ENCODE measurements at regions not wholly inside any gene's neighbourhood (a gene's known extent, or its start where the extent isn't known, plus 50 kb on each side); places are given as distances from the start of the nearest gene placed in this dataset.

DNA sequence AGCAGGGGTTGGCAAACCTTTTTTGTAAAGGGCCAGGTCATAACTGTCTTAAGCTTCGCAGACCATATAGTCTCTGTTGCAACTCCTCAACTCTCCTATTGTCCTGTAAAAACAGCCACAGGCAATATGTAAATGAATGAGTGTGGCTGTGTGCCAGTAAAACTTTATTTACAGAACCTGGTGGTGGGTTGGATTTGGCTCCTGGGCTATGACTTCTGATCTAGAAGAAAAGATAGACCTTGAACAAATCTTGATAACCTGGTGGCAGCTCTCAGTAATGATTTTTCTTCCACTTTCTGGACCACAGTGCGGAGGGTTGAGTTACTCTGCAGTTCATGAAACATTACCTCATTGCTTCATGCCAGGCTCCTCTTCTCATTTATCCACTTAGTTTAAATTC, 139.3 kb downstream of the MYCN start:
- H3K9me3 ChIP-seq (ENCODE audit: control extremely low read depth in 1 of 3, control insufficient read depth in 2 of 3, insufficient read depth in 1 of 3, low read length in 2 of 3) = no peaks in the 10 kb centered on the region
- ATAC-seq (ENCODE audit: low read depth) = no peak

DNA sequence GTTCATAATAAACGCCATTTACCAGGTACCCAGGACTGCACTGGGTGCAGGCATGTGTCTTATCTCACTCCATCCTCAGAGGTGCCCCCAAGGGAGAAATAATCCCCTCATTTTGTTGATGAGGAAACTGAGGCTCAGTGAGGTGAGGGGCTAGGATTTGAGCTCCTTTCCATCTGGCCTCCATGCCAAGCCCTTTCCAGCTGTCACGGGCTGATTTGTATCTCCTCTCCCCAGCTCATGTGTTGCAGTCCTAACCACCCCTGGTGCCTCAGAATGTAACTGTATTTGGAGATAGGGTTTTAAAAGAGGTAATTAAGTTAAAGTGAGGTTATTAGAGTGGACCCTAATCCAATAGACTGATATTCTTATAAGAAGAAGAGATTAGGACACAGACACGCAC, 137.3 kb downstream of the MYCN start:
- H3K27me3 ChIP-seq (replicated peaks in 1 of 4; ENCODE audit: control extremely low read depth in 1 of 4, control insufficient read depth in 3 of 4, insufficient read depth in 4 of 4, low read length in 3 of 4) = no peaks in the 10 kb centered on the region
- no peaks in the 10 kb centered on the region for H3K36me3 ChIP-seq (replicated peaks in 1 of 2; ENCODE audit: control extremely low read depth in 1 of 2, control insufficient read depth in 1 of 2, extremely low read depth in 1 of 2, insufficient read depth in 2 of 2, low read length in 1 of 2)
- H3K4me3 ChIP-seq (ENCODE audit: control extremely low read depth in 1 of 5, extremely low read depth in 1 of 5, insufficient read depth in 1 of 5, low read depth in 2 of 5, low read length in 4 of 5) = no peak overlapping the region
- no peak overlapping the region for H2AFZ ChIP-seq (ENCODE audit: insufficient read depth, low read depth, low read length, poor library complexity, severe bottlenecking)
- no peak overlapping the region for H3K9ac ChIP-seq (ENCODE audit: low read length)
- no peak for DNase-seq
- Mint-ChIP-seq H3K27ac (no peak overlapping the region), H3K4me3 (no peak overlapping the region), H3K9me3 (ENCODE audit: insufficient read depth) (no peaks in the 10 kb centered on the region), H3K4me1 (no peaks in the 10 kb centered on the region), H3K27me3 (peaks cover 3% of the 10 kb centered on the region)
- TF ChIP-seq EZH2 (IDR thresholded peaks at IDR 0.05; ENCODE audit: borderline replicate concordance, insufficient read depth, low read depth, low read length, poor library complexity, severe bottlenecking) = no peak
- TF ChIP-seq, protein P1, sequence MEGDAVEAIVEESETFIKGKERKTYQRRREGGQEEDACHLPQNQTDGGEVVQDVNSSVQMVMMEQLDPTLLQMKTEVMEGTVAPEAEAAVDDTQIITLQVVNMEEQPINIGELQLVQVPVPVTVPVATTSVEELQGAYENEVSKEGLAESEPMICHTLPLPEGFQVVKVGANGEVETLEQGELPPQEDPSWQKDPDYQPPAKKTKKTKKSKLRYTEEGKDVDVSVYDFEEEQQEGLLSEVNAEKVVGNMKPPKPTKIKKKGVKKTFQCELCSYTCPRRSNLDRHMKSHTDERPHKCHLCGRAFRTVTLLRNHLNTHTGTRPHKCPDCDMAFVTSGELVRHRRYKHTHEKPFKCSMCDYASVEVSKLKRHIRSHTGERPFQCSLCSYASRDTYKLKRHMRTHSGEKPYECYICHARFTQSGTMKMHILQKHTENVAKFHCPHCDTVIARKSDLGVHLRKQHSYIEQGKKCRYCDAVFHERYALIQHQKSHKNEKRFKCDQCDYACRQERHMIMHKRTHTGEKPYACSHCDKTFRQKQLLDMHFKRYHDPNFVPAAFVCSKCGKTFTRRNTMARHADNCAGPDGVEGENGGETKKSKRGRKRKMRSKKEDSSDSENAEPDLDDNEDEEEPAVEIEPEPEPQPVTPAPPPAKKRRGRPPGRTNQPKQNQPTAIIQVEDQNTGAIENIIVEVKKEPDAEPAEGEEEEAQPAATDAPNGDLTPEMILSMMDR (IDR thresholded peaks at IDR 0.05) = no peak
- H3K4me1 ChIP-seq (ENCODE audit: control insufficient read depth in 2 of 2, insufficient read depth in 2 of 2, low read length in 2 of 2) = no peaks in the 10 kb centered on the region
- CTCF ChIA-PET = no interaction called here
- no peaks in the 10 kb centered on the region for H4K20me1 ChIP-seq (ENCODE audit: control insufficient read depth, insufficient read depth, low read length, poor library complexity, severe bottlenecking)
- no CpG with 5 or more reads among the region's 3 CpGs for WGBS (ENCODE audit: insufficient coverage)
- H3K79me2 ChIP-seq (ENCODE audit: control insufficient read depth, insufficient read depth, low read length) = no peaks in the 10 kb centered on the region
- POLR2A ChIA-PET = no interaction called here
- no peak overlapping the region for H3K4me2 ChIP-seq (replicated peaks; ENCODE audit: low read depth, low read length, poor library complexity, severe bottlenecking)
- H3K27ac ChIP-seq (ENCODE audit: low read length in 2 of 2) = no peak overlapping the region
- intact Hi-C loops (cut with micrococcal nuclease) = no loop called here
- ATAC-seq (ENCODE audit: low read depth) = no peak
- peaks cover 0 to 8% (median 0%) of the 10 kb centered on the region in 3 donors for H3K9me3 ChIP-seq (ENCODE audit: control extremely low read depth in 1 of 3, control insufficient read depth in 2 of 3, insufficient read depth in 1 of 3, low read length in 2 of 3)

More for the DNA sequence above, 139.3 kb downstream of the MYCN start:
- intact Hi-C loops (cut with micrococcal nuclease) = no loop called here
- no peak overlapping the region for H3K27ac Mint-ChIP-seq
- Histone ChIP-seq H3K4me1 (ENCODE audit: control insufficient read depth in 2 of 2, insufficient read depth in 2 of 2, low read length in 2 of 2) (no peaks in the 10 kb centered on the region), H3K27ac (ENCODE audit: low read length in 2 of 2) (no peak overlapping the region), H3K4me2 (replicated peaks; ENCODE audit: low read depth, low read length, poor library complexity, severe bottlenecking) (no peak overlapping the region), H4K20me1 (ENCODE audit: control insufficient read depth, insufficient read depth, low read length, poor library complexity, severe bottlenecking) (no peaks in the 10 kb centered on the region), H3K36me3 (replicated peaks in 1 of 2; ENCODE audit: control extremely low read depth in 1 of 2, control insufficient read depth in 1 of 2, extremely low read depth in 1 of 2, insufficient read depth in 2 of 2, low read length in 1 of 2) (no peaks in the 10 kb centered on the region), H3K79me2 (ENCODE audit: control insufficient read depth, insufficient read depth, low read length) (no peaks in the 10 kb centered on the region), H3K9ac (ENCODE audit: low read length) (no peak overlapping the region), H3K27me3 (replicated peaks in 1 of 4; ENCODE audit: control extremely low read depth in 1 of 4, control insufficient read depth in 3 of 4, insufficient read depth in 4 of 4, low read length in 3 of 4) (no peaks in the 10 kb centered on the region), H3K4me3 (ENCODE audit: control extremely low read depth in 1 of 5, extremely low read depth in 1 of 5, insufficient read depth in 1 of 5, low read depth in 2 of 5, low read length in 4 of 5) (no peak overlapping the region), H2AFZ (ENCODE audit: insufficient read depth, low read depth, low read length, poor library complexity, severe bottlenecking) (no peak overlapping the region)
- H3K4me3 Mint-ChIP-seq = no peak overlapping the region
- TF ChIP-seq EZH2 (IDR thresholded peaks at IDR 0.05; ENCODE audit: borderline replicate concordance, insufficient read depth, low read depth, low read length, poor library complexity, severe bottlenecking) = no peak
- TF ChIP-seq, protein P1 (IDR thresholded peaks at IDR 0.05) = no peak
- ChIA-PET POLR2A (no interaction called here), CTCF (no interaction called here)
- H3K4me1 Mint-ChIP-seq = no peaks in the 10 kb centered on the region
- no peak for DNase-seq
- 89% methylated on average over 1 of the region's 2 CpGs for WGBS (ENCODE audit: insufficient coverage)
- peaks cover 3% of the 10 kb centered on the region for H3K27me3 Mint-ChIP-seq
- H3K9me3 Mint-ChIP-seq (ENCODE audit: insufficient read depth) = no peaks in the 10 kb centered on the region

All from B cell (primary cell).